Stomach (tissue), 4 donors: ENCODE measurements at regions not wholly inside any gene's neighbourhood (a gene's known extent, or its start where the extent isn't known, plus 50 kb on each side); places are given as distances from the start of the nearest gene placed in this dataset.

Experiments used
- CTCF ChIP-seq, 7 experiments: fragments of 450-650 bp in 4 of 7; fragments of 200-600 bp in 3 of 7; sonication (generic) in 3 of 7; IDR thresholded peaks; one replicate each; pipeline ENCODE4 v1.5.1; 2016 to 2019; ENCODE audit warnings: antibody characterized with exemption in 7 of 7, control low read depth in 2 of 7, mild to moderate bottlenecking in 1 of 7
- EP300 ChIP-seq: sonication (generic); formaldehyde crosslinking; IDR thresholded peaks from one replicate; pipeline ENCODE4 v1.6.1; 2017; ENCODE audit warnings: antibody characterized with exemption
- POLR2A ChIP-seq, 4 donors: fragments of 450-650 bp; IDR thresholded peaks; one replicate each; pipeline ENCODE4 v1.6.1; 2016; ENCODE audit warnings: antibody characterized with exemption in 4 of 4, control low read depth in 2 of 4, mild to moderate bottlenecking in 1 of 4, moderate library complexity in 1 of 4
- POLR2AphosphoS5 ChIP-seq, 3 donors: sonication (generic); formaldehyde crosslinking; IDR thresholded peaks; one replicate each; pipeline ENCODE4 v1.6.1; 2016; ENCODE audit warnings: antibody characterized with exemption in 3 of 3

GRCh38 chr22:44431256-44431655, 66.8 kb downstream of the RTL6 start:
- TF ChIP-seq POLR2A (IDR thresholded peaks at IDR 0.05): no peak
- TF ChIP-seq CTCF (IDR thresholded peaks at IDR 0.05): no peak
- TF ChIP-seq POLR2AphosphoS5 (IDR thresholded peaks at IDR 0.05): no peak
- no peak for TF ChIP-seq EP300
